Esophagus squamous epithelium (tissue), 4 donors: ENCODE measurements at regions not wholly inside any gene's neighbourhood (a gene's known extent, or its start where the extent isn't known, plus 50 kb on each side); places are given as distances from the start of the nearest gene placed in this dataset.

Experiments
- CTCF ChIP-seq, 6 experiments: fragments of 450-650 bp in 4 of 6; fragments of 200-600 bp in 2 of 6; sonication (generic) in 2 of 6; IDR thresholded peaks; one replicate each; pipeline ENCODE4 v1.5.1; 2016 to 2019; ENCODE audit warnings: antibody characterized with exemption in 6 of 6, mild to moderate bottlenecking in 4 of 6, moderate library complexity in 4 of 6
- POLR2A ChIP-seq, 4 donors: fragments of 450-650 bp; IDR thresholded peaks; one replicate each; pipeline ENCODE4 v1.6.1; 2017; ENCODE audit warnings: antibody characterized with exemption in 4 of 4, mild to moderate bottlenecking in 4 of 4, moderate library complexity in 3 of 4

DNA sequence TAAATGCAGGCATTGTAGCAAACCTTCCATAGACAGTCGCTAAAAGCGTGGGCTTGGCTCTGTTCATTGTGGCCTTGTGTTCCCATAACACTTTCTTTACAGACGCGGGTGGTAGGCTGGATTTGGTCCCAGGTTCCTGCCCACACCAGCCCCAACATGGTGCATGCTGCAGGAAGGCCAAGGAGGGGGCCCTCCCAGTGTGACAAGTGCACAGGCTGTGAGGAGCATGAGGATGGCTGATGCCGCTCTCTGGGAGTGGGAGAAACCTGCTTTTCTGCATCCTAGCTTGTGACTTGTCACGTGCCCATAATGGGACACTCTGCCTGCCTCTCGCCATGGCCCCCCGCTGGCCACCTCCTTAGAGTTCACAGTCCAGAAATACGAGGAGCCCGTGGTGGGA lies 161.8 kb upstream of the B3GAT1 start:
- TF ChIP-seq CTCF (IDR thresholded peaks at IDR 0.05) (no peak), POLR2A (IDR thresholded peaks at IDR 0.05) (no peak)
